Sigmoid colon (tissue), 4 donors: ENCODE measurements at regions not wholly inside any gene's neighbourhood (a gene's known extent, or its start where the extent isn't known, plus 50 kb on each side); places are given as distances from the start of the nearest gene placed in this dataset.

Source experiments
- EP300 ChIP-seq, 4 donors: sonication (generic); formaldehyde crosslinking; IDR thresholded peaks; one replicate each; pipeline ENCODE4 v1.6.1; 2017; ENCODE audit warnings: antibody characterized with exemption in 4 of 4
- TF ChIP-seq, protein P1 (sequence below), 4 experiments: fragments of 450-650 bp in 3 of 4; fragments of 200-600 bp in 1 of 4; IDR thresholded peaks; one replicate each; pipeline ENCODE4 v1.5.1; 2016 to 2019; ENCODE audit warnings: antibody characterized with exemption in 4 of 4, mild to moderate bottlenecking in 3 of 4, moderate library complexity in 2 of 4

DNA sequence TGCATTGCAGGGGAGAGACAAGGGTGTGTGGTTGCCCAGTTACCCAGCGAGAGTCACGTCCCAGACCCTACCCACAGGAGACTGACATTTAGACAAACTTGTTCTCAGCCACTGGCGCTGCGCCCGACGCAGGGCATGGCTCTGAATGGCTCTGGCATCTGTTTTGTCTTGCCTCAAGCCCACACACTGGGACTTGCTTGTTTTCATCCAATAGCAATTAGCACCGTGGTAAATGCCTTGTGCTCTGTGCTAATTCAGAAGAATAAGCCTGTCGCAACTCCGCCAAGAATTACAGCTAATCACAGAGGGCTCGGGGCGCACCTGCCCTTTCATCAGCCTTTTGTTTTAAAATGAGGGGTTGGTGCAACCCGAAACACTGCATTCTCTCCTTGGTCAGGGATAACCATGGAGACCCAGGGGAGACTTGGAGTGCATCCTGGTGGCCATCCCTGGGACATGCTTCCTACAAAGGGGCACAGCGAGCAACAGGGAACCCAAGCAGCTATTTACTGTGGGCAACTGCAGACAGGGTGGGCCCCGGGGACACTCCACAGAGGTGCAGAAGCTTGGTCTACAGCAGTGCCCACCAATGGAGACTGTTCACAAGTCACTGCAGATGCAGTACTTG lies 220.6 kb upstream of the ZFHX3 start:
- TF ChIP-seq, protein P1, sequence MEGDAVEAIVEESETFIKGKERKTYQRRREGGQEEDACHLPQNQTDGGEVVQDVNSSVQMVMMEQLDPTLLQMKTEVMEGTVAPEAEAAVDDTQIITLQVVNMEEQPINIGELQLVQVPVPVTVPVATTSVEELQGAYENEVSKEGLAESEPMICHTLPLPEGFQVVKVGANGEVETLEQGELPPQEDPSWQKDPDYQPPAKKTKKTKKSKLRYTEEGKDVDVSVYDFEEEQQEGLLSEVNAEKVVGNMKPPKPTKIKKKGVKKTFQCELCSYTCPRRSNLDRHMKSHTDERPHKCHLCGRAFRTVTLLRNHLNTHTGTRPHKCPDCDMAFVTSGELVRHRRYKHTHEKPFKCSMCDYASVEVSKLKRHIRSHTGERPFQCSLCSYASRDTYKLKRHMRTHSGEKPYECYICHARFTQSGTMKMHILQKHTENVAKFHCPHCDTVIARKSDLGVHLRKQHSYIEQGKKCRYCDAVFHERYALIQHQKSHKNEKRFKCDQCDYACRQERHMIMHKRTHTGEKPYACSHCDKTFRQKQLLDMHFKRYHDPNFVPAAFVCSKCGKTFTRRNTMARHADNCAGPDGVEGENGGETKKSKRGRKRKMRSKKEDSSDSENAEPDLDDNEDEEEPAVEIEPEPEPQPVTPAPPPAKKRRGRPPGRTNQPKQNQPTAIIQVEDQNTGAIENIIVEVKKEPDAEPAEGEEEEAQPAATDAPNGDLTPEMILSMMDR (IDR thresholded peaks at IDR 0.05), result no peak
- no peak for TF ChIP-seq EP300 (IDR thresholded peaks at IDR 0.05)
